ENCODE measurements at regions not wholly inside any gene's neighbourhood (a gene's known extent, or its start where the extent isn't known, plus 50 kb on each side); places are given as distances from the start of the nearest gene placed in this dataset.

DNA sequence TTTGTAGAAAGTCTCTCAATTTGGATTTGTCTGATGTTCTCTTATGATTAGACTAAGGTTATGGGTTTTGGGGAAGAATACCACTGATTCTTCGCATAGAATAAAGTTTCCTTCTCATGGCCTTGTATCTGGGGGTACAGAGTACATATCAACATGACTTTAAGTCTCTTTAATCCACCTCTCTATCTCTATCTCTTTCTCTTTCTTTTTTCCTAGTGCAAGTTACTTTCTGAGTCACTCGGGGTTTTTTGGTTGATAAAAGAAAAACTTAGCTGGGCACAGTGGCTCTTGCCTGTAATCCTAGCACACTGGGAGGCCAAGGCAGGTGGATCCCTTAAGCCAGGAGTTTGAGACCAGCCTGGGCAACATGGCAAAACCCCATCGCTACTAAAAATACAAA lies 100.1 kb upstream of the MAP4K3 start:
- no peak for DNase-seq (ENCODE audit: low spot score)

DNA sequence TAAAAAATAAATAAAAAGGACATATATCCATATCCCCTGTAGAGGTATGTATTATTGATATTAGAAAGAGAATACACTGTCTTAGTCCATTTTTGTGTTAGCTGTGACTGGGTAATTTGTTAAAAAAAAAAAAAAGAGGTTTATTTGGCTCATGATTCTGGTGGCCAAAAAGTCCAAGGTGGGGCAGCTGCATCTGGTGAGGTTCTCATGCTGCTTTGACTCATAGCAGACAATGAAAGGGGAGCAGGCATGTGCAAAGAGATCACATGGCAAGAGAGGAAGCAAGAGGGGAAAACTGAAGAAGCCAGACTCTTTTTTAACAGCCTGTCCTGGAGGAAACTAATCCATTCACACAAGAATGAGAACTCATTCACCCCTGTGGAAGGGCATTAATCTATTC lies 101.6 kb upstream of the MAP4K3 start:
- no peak for DNase-seq (ENCODE audit: low spot score)

DNA sequence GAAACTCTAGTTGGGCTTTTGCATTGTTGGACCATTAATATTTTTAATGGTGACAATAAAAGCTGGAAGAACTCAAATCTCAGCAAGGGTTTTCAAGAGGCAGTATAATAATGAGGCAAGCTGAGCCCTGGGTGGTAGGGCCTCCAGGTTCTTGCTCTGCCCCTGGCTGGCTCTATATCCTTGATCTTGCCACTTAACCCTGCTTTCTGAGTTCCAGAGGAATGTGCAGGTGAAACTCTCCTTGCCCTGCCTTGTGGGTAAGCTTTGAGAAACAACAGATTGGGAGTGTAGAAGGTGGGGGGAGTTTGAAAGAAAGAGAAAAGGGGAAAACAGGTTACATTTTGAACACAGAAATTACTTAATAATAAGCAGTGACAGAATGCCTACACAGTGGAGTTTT lies 103.3 kb upstream of the MAP4K3 start:
- no peak for DNase-seq (ENCODE audit: low spot score)

DNA sequence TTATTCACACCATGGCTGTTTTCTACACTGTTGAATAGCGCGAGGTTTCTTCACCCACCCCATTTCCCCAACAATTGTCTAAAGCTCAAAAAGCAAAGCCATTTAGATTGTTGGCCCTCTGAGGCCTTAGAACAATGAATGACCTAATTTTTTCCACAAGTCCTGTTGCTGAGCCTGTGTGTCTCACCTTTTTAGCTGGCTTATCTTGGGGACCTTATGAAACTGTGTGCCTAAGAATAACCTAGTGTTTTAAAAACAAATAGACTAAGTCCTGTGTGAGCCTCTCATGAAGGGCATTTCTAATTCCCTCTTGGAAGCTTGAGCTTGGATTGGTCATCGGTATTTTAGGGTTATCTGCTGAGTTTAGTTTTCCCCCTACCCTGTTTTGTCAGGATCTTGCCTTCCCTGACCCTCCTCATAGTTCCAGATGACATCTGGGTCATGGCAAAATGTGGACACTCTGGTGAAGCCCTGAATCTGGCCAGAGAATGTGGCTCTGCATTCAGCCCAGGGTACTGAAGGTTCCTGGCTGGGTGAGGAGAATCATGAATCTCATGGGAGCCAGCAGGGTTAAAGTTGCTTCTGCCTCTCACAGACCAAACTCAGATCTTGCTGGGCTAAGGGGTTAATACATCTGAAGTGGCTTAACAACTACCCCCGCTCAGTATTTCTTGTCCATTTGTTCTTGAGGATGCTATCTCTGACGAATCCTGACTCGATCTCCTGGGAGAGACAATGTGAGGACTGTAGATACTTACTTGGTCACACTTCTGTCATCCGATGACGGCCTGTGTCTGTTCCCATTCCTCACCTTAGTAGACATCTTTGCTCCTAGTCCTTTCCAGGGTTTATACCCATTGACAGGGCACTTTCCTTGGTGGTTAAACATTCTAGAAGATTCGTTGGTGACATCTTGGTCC lies 104.2 kb upstream of the MAP4K3 start:
- no peak for DNase-seq (ENCODE audit: low spot score)

DNA sequence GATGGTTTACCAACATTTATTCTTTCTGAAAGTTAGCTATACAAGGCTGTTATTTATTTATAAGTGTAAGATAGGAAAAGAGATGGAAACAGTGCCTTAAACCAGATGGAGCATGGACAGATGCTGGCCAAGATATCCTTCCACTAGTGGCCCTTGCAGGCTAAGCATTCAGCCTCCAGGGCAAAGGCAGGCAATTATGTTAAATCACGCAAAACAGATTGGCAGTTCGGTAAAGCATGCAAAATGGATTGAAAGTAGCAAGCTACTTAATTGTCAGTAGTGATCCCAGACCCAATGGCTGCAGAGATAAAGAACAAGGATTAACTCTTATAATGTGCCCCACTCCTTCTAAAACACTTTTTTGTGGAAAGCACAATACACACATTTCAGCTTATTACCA lies 105.4 kb upstream of the MAP4K3 start:
- DNase-seq (ENCODE audit: low spot score): no peak

DNA sequence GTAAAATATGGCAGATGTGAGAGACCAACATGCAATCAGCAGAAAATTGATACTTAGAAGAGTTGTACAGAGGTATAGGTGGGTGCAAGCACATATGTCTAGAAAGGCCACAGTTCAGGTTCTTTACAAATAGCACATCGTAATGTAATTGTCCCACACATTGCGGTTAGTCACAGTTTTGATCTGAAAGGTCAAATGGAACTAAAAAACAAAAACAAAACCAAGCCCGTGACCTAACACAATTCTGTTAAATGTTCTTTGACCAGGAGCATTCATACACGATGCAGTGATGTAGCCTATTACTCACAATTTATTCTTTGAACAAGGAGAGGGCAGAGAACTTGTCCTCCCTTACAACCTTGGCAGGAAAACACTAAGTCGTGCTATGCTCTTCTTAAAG lies 108.9 kb upstream of the MAP4K3 start:
- DNase-seq (ENCODE audit: low spot score): no peak

DNA sequence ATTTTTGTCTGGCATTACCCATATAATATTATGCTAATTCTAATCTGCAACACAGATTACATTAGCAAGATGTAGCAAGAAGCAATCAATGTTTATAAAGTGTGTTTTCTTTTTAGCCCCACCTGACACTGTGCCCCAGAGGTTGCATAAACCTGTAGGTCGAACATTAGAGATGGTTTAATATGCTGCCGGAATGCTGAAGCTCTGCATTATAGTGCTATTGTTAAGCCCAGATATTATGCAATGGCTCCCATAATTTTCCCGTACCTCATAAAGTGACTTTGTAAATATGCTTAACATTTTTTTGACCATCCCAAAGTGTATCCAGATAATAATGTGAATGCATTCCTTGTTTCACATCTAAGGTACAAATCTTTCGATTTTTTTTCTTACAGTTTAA lies 109.3 kb upstream of the MAP4K3 start:
- no peak for DNase-seq (ENCODE audit: low spot score)

DNA sequence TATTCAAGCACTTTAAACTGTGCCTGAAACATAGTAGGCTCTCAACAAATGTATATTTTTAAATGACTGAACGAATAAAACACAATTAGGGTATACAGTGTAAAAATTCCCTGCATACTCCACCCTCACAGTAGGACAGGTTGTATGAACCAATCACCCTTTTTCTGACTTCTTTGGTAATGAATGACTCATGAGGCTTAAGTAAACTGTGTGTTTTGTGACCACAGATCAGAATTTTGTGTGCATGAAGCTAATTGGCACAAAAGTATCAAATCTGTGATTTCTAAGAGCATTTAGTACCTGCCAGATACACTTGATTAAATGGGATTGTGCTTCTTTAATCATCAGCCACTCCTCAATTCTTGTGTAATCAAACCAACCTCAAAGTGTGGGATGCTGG lies 109.9 kb upstream of the MAP4K3 start:
- DNase-seq (ENCODE audit: low spot score): no peak

DNA sequence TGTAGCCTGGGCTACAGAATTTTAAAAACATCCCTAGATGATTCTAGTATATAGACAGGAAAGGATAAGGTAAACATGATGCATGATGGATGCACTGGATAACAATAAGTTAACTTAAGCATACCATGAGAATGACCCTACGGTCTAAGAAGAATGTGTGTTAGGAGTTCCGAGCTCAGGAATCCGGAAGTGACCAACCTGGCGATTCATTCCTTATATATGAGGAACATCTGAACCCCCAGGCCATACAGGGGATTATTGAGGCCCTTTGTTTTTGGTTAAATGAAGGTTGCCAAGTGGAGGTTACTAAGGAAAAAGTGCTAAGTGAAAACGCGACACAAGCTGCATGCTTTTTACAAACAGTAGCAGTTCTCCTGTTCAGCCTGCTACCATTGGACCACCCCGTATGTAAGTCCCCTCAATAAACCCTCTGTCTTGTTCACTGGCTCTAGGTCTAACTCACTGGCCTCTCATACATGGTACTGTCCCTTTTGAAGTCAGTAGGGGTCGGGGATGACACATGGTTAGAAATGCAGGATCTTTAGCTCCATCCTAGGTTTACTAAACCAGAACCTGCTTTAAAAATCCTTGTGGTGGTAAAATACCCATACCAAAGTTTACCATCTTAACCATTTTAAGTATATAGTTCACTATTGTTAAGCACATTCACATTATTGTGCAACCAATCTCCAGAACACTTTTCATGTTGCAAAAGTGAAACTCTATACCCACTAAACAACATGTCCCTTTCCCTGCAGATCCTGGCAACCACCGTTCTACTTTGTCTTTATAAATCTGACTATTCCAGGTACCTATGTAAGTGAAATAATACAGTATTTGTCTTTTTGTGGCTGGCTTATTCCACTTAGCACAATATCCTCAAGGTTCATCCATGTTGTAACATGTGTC lies 111.0 kb upstream of the MAP4K3 start:
- DNase-seq (ENCODE audit: low spot score): no peak

DNA sequence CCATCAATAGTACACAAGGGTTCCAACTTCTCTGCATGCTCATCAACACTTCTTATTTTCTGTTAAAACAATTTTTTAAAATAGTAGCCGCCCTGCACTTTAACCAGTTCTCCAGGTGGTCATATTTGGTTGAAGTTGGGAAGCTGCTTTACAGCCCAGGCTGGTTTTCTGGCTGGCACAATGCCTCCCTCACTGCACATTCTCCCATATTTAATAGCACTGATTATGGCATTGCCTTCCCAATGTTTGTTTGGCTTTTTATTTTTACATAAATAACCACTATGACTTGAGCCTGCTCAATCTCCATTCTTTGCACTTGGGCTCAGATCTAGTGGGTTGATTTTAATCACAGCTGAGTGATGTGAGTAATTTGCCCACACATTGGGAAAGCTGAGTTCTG lies 111.9 kb upstream of the MAP4K3 start:
- no peak for DNase-seq (ENCODE audit: low spot score)

DNA sequence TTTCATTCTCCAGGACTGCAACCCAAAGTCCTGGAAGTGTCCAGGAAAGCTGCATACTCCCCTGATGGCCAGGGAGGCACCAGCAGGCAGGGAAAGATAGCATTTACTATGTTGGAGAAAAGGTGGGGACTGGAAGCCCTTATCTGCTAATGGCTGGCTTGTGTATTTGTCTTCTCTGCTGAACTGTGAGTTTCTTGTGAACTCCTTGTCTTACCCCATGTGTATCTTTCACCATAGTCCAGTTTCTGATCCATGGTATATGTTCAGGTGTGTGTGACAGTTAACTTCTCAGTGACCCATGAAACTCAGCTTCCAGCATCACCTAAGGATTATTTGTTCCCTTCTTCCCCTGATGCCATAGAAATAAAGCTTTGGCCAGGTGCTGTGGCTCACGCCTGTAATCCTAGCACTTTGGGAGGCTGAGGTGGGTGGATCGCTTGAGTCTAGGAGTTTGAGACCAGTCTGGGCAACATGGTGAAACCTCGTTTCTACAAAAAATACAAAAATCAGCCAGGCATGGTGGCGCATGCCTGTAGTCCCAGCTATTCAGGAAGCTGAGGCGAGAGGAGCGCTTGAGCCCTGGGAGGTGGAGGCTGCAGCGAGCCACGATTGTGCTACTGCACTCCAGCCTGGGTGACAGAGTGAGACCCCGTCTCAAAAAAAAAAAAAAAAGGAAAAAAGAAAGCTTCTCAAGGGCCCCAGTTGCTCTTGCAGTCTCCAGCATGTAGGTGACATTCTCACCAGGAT lies 112.8 kb upstream of the MAP4K3 start:
- no peak for DNase-seq (ENCODE audit: low spot score)

DNA sequence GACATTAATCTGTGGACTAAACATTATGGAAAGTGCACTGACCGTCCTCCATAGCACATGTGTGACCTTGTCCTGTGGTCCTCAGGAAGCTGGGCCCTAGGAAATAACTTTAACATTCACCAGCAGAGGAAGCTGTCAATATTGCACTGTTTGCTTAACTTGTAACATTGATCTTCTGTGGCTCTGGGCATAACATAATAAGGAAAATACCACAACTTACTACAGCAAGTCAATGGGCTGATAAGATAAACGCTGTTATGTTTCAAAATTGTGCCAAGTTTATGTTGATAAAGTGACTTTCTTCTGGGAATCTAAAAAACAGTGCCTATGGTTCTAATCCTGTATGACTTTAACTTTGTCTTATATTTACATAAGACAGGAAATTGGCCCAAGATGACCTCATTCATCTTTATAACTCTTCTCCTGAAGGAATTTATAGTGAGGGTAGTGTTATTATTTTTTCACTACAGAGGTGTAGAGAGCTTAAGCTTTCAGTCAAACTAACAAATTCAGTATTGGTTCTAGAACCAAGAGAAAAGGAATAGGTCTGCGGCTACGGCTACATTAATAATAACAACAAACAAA lies 113.7 kb upstream of the MAP4K3 start:
- no peak for DNase-seq (ENCODE audit: low spot score)

DNA sequence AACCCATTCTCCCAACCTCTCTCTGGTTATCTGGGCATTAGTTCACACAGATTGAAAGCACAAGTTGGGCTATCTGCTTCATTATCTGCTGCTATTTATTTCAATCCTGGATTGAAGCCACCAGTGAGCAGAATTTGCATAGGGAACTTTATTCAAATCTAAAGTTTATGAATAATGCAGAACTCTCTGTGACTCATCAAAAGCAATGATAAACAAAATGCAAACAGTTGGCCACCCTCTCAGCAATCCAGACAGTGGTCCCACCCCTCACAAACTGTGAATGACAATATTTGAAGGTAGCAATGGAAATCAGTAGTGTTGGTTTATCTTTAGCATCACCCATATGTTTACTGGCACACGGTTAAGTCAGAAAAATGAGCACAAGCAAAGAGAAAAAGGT lies 106.8 kb upstream of the TMEM178A start:
- DNase-seq (ENCODE audit: low spot score): no peak

DNA sequence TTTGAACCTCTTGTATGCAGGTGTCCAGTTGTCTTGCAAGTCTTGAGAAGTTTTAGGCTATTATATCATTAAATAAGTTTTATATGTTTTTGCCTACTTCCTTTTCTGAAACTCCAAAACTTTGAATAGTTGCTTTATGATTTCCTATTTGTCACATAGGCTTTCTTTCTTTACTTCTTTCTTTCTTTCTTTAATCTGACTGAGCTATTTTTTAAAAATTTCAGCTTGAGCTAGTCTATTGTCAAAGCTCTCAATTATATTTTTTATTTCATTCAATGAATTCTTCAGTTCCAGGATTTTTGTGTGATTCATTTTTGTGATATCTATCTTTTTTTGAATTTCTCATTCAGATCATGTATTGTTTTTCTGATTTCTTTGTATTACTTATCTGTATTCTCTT lies 102.1 kb upstream of the TMEM178A start:
- DNase-seq (ENCODE audit: low spot score): no peak

DNA sequence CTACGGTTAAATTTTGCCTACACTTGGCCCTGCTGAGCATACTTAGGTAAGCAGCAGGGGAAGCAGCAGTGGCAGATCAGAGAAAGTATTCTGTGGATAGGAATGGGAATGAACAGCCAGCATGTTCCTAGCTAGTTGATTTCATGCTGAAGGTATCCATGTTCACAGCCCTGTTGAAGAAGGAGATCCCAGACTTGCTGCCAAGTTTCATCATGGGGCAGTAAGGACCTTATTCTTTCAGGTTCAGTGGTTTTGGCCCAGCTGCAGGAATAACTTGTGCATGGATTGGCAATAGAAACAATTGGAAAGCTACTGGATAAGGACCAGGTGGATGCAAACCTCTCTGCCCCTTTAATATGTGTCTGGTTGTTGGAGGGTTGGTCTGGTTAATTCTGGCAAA lies 98.2 kb upstream of the TMEM178A start:
- DNase-seq (ENCODE audit: low spot score): no peak

DNA sequence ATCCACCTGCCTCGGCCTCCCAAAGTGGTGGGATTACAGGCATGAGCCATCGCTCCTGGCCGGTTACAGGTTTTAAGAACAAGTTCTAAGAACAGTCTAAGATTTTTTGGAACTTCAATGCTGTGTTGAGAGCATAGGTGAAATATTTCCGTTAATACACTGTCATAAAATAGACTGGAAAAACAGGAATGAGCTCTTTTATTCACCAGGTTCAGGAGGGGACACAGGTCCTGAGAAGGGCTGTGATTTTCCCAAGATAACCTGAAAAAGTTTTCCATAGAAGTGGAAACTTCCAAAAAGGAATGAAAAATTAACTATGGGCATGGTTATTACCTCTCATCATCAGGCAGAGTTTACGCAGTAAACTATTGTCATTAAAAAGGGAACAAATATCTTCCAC lies 97.6 kb upstream of the TMEM178A start:
- DNase-seq (ENCODE audit: low spot score): no peak

DNA sequence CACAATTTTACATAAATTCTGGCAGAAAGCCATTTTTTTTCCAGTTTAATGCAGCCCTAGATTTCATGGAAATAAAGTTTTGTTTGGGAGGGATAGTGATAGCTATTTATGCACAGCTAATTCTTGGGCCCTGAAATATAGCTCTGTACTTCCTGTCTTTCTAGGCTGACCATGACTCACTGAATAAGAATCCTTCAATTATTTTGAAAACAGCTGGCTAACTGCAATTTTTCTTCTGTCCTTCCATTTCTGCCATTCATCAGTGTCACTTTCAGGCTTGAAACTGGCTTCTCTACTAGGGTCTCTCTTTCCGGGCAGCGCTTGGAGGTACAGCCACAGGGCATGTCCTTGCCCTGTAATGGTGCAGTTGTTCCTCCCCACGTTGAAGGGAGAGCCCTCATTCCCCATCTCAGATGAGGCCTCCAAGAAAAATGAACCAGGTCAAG lies 97.1 kb upstream of the TMEM178A start:
- DNase-seq (ENCODE audit: low spot score): no peak

DNA sequence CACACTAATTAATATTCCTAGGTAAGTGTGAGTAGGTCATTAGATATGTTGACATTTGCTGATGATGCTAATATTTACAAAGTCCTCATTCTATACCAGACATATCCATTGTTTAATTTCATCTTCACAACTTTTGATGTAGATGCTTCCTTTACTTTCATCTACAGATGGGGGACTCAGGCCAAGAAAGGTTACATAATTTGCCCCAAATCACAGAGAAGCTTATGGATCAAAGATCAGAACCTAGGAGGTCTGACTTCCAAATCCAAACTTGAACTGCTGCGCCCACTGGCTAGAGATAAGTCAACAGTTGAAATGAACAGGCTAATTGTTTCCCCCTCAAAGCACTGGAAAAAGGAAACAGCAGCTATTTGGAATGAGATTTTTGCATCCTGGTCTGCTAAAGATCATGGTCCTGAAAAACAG lies 95.6 kb upstream of the TMEM178A start:
- no peak for DNase-seq (ENCODE audit: low spot score)

DNA sequence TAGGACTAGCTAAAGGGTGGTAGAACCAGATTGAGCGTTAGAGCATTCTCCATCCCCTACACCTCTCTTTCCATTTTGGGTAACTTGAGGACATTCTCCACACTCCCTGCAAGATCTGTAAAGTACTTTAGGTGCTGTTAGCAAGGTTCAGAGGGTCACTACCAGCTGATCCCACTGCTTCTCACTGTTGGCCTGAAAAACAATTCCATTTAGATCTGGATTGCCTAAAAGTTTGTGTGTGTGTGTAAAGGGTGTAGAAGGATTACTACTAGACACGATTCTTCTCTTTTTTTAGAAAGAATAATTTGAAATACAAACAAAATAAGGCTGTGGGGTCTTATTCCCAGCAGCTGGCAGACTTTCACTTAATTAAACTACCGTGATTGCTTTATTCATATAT lies 95.1 kb upstream of the TMEM178A start:
- no peak for DNase-seq (ENCODE audit: low spot score)

DNA sequence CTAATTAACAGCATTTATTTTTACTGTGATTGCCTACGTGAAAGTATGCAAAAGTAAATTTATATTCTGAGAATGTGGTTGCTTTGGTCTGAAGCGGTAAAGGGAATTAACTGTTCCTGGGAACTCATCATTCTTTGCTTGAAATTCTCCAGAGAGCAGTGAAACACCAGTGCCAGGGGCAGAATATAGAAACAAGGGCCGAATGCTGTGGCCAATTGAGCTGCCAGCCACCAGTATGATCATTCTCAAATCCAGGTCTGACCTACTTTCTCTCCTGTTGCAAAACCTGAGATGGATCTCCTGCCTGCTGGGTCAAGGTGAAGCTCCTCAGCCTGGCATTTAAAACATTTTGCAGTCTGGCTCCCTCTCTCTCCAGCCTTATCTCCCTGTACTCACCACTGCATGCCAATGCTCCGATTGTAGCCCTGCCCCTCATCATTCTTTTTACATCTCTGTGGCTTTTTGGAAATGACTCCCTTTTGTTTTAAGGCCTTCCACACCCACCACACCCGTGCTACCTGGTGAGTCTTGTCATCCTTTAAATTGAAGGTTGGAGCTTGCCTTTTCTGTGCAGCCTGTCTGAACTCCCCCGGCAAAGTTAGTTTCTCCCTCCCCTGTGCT lies 94.5 kb upstream of the TMEM178A start:
- DNase-seq (ENCODE audit: low spot score): no peak

DNA sequence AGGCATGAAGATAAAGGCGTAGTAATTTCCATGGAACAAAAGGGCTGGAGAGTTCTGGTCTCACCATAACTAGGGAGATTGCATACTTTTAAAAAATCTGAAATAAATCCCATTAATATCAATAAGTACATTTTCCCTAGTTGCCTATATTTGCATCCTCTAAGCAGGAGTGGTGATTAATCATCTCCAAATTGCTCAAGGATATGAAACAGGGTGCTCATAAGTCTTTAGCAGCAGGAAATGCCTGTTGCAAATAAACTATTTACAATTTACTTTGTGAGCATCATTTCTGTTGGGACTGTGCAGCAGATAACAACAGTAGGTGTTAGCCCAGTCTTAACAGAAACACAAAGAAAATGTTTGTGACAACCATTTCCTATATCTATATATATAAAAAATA lies 92.4 kb upstream of the TMEM178A start:
- no peak for DNase-seq (ENCODE audit: low spot score)

DNA sequence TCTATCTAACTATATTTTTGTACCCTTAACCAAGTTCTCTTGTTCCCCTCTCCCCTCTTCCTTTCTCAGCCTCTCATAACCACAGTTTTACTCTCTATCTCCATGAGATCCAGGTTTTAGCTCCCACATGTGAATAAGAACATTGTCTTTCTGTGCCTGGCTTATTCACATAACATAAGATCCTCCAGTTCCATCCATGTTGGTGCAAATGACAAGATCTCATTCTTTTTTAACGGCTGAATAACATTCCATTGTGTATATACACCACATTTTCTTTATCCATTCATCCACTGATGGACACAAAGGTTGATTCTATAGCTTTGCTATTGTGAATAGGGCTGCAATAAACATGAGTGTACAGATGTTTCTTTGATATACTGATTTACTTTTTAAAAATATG lies 83.9 kb upstream of the TMEM178A start:
- DNase-seq (ENCODE audit: low spot score): no peak

Measured in germinal center (tissue), 1 donor.